ENCODE measurements at regions not wholly inside any gene's neighbourhood (a gene's known extent, or its start where the extent isn't known, plus 50 kb on each side); places are given as distances from the start of the nearest gene placed in this dataset.

- ChIA-PET CTCF (no interaction called here), POLR2A (no interaction called here)
Observed at GRCh38 chr22:47784367-47784983, 1022.0 kb downstream of the TBC1D22A start.

More at GRCh38 chr22:47784367-47784983, 1022.0 kb downstream of the TBC1D22A start:
- no peaks in the 10 kb centered on the region for H3K36me3 ChIP-seq (replicated peaks in 1 of 2; ENCODE audit: control extremely low read depth in 1 of 2, control insufficient read depth in 1 of 2, extremely low read depth in 1 of 2, insufficient read depth in 2 of 2, low read length in 1 of 2)
- H2AFZ ChIP-seq (ENCODE audit: insufficient read depth, low read depth, low read length, poor library complexity, severe bottlenecking), result no peak overlapping the region
- H3K9me3 Mint-ChIP-seq (ENCODE audit: insufficient read depth), result peaks cover 6% of the 10 kb centered on the region
- H3K79me2 ChIP-seq (ENCODE audit: control insufficient read depth, insufficient read depth, low read length), result no peaks in the 10 kb centered on the region
- no peak for TF ChIP-seq EZH2 (IDR thresholded peaks at IDR 0.05; ENCODE audit: borderline replicate concordance, insufficient read depth, low read depth, low read length, poor library complexity, severe bottlenecking)
- no peak for TF ChIP-seq CTCF (IDR thresholded peaks at IDR 0.05)
- no peak for DNase-seq
- intact Hi-C loops (cut with micrococcal nuclease), result no loop called here
- H3K27ac Mint-ChIP-seq, result no peak overlapping the region
- no peak overlapping the region for H3K9ac ChIP-seq (ENCODE audit: low read length)
- no peak overlapping the region for H3K4me2 ChIP-seq (replicated peaks; ENCODE audit: low read depth, low read length, poor library complexity, severe bottlenecking)
- peaks cover 0 to 32% (median 11%) of the 10 kb centered on the region in 3 donors for H3K9me3 ChIP-seq (ENCODE audit: control extremely low read depth in 1 of 3, control insufficient read depth in 2 of 3, insufficient read depth in 1 of 3, low read length in 2 of 3)
- no peaks in the 10 kb centered on the region for H4K20me1 ChIP-seq (ENCODE audit: control insufficient read depth, insufficient read depth, low read length, poor library complexity, severe bottlenecking)
- no peaks in the 10 kb centered on the region for H3K4me1 ChIP-seq (ENCODE audit: control insufficient read depth in 2 of 2, insufficient read depth in 2 of 2, low read length in 2 of 2)
- H3K27me3 ChIP-seq (replicated peaks in 1 of 4; ENCODE audit: control extremely low read depth in 1 of 4, control insufficient read depth in 3 of 4, insufficient read depth in 4 of 4, low read length in 3 of 4), result peaks cover 0 to 6% (median 0%) of the 10 kb centered on the region in 4 experiments
- ATAC-seq (ENCODE audit: low read depth), result no peak
- no peak overlapping the region for H3K4me3 Mint-ChIP-seq
- peaks cover 6% of the 10 kb centered on the region for H3K27me3 Mint-ChIP-seq
- 81% methylated on average over 4 of the region's 4 CpGs for WGBS (ENCODE audit: insufficient coverage)
- H3K4me3 ChIP-seq (ENCODE audit: control extremely low read depth in 1 of 5, extremely low read depth in 1 of 5, insufficient read depth in 1 of 5, low read depth in 2 of 5, low read length in 4 of 5), result no peak overlapping the region
- no peaks in the 10 kb centered on the region for H3K4me1 Mint-ChIP-seq
- no peak overlapping the region for H3K27ac ChIP-seq (ENCODE audit: low read length in 2 of 2)
